ENCODE measurements at regions not wholly inside any gene's neighbourhood (a gene's known extent, or its start where the extent isn't known, plus 50 kb on each side); places are given as distances from the start of the nearest gene placed in this dataset.

- TF ChIP-seq EZH2phosphoT487 (IDR thresholded peaks at IDR 0.05; ENCODE audit: borderline replicate concordance, low read length) = no peak
- TF ChIP-seq, protein P1, sequence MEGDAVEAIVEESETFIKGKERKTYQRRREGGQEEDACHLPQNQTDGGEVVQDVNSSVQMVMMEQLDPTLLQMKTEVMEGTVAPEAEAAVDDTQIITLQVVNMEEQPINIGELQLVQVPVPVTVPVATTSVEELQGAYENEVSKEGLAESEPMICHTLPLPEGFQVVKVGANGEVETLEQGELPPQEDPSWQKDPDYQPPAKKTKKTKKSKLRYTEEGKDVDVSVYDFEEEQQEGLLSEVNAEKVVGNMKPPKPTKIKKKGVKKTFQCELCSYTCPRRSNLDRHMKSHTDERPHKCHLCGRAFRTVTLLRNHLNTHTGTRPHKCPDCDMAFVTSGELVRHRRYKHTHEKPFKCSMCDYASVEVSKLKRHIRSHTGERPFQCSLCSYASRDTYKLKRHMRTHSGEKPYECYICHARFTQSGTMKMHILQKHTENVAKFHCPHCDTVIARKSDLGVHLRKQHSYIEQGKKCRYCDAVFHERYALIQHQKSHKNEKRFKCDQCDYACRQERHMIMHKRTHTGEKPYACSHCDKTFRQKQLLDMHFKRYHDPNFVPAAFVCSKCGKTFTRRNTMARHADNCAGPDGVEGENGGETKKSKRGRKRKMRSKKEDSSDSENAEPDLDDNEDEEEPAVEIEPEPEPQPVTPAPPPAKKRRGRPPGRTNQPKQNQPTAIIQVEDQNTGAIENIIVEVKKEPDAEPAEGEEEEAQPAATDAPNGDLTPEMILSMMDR (IDR thresholded peaks at IDR 0.05; ENCODE audit: low read depth, low read length, poor library complexity, severe bottlenecking) = no peak
These were observed 392.7 kb upstream of the ST6GAL2 start for GRCh38 chr2:107278672-107279071.
